CD4-positive, alpha-beta T cell treated with Interleukin-6 for 4 hours (primary cell): ENCODE measurements at regions not wholly inside any gene's neighbourhood (a gene's known extent, or its start where the extent isn't known, plus 50 kb on each side); places are given as distances from the start of the nearest gene placed in this dataset.

Source experiments
- DNase-seq: peaks from one replicate; pipeline ENCODE4 v3.0.0-alpha.2; 2020; ENCODE audit warnings: mixed read lengths

GRCh38 chr1:221947731-221948130 lies 205.8 kb upstream of the DUSP10 start:
- DNase-seq = no peak

DNA sequence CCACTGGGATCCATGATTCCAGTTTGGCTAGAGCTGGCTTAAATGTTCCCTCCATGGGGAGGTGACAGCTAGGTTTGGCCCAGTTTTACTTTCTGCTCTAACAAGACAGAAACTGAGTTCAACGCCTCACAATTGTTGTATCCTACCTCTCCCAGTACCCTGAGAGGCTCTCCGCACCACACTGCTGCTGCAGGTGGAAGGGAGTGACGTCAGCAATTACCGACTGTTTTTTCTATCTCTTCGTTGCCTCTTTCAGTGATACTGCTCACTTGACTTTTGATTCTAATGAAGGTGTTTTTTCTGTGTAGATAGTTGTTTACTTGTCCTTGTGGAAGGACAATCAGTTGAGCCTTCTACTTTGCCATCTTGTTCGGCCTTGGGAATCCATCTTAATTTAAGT lies 204.9 kb upstream of the DUSP10 start:
- no peak for DNase-seq

DNA sequence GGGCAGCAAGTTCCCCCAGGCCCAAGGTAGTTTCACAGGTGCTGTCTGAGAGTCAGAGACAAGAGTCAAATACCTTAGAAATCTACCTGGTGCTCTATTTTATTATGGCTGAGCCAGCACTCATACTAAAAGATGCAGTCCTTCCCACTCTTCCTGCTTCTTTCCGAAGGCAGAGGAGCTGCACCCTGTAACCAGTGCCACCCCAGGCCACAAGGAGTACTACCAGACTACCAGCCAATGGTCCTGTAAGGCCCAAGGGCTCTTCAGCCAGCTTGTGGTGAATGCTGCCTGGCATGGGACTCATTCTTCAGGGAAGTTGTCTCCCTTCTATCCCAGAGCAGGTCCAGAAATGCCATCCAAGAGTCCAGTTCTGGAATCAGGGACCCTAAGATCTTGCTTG lies 203.8 kb upstream of the DUSP10 start:
- no peak for DNase-seq

DNA sequence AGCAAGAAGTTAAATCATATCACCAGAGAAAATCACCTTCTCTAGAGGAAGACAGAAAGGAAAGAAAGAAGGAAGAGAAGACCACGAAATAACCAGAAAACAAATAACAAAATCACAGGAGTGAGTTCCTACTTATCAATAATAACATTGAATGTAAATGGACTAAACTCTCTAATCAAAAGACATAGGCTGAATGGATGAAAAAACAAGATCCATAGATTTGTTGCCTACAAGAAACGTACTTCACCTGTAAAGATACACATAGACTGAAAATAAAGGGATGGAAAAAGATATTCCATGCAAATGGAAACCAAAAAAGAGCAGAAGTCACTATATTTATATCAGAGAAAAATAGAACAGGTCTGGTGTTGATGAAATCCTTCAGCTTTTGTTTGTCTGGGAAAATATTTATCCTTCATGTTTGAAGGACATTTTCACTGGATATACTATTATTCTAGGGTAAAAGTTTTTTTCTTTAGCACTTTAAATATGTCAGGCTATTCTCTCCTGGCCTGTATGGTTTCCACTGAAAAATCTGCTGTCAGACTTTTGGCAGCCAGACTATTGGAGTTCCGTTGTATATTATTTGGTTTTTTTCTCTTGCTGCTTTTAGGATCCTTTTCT lies 202.5 kb upstream of the DUSP10 start:
- no peak for DNase-seq

GRCh38 chr1:221940631-221941030 lies 198.7 kb upstream of the DUSP10 start:
- DNase-seq = no peak

DNA sequence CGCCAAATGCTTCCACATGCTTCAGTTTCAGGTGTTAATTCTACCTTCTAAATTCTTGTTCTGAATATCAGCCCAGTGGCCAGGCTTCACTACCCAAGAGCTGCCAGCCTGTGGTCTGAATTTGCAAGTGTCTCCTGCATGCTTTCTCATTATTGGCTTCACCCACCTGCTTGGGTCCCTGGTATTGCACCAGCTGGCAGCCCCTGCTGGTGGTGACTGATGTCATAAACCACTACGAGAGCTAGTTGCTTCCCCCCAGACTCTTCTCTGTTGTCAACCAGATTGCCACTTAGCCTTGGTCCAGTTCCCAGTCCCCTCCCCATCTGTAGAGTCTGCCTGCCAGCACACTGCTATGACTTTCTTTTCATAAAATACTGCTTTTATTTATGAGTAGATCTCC lies 197.7 kb upstream of the DUSP10 start:
- no peak for DNase-seq

GRCh38 chr1:221937155-221937953 lies 195.5 kb upstream of the DUSP10 start:
- no peak for DNase-seq

DNA sequence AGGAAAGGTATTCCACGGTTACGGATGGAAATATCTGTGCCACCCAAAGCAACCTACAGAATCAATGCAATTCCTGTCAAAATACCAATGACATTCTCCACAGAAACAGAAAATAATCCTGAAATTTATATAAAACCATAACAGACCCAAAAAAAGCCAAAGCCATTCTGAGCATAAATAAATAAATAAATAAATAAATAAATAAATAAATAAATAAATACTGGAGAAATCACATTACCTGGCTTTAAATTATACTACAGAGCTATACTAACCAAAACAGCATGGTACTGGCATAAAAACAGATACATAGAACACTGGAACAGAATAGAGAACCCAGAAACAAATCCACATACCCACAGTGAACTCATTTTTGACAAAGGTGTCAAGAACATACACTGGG lies 191.9 kb upstream of the DUSP10 start:
- DNase-seq = no peak

DNA sequence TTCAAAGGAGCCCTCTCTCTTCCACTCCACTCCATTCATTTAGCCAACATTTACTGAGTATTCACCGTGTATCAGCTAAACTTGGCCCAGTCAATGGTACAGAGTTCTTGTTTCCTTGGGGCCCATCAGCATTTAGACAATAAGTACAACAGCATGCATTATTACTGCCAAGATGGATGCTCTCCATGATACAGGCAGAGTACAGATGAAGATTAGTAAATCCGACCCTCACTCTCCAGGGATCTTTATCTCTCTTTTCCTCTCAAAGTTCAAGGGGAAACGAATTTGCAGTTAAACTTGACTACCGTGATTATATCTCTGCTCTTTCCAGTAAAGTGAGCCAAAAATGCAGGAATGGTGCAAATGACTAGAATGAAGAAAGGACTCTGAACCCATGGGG lies 184.6 kb upstream of the DUSP10 start:
- no peak for DNase-seq

DNA sequence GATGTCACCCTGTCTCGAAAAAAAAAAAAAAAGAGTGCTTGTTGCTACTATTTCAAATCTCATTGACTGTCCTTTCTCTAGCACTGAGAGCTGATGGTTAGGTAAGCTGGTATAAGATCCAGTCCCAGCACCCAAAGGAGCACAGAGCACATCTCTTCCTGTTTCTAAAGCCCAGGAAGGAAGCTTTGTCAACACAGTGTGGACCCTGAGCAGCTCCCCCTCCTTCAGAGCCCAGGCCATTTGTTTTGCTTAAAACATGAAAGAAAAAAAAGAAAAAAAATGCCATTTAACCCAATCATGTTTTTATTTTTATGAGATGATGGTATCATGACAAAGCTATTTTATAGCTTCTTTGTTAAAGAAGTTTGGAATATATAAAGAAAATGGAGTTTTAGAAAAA lies 184.1 kb upstream of the DUSP10 start:
- DNase-seq = no peak

DNA sequence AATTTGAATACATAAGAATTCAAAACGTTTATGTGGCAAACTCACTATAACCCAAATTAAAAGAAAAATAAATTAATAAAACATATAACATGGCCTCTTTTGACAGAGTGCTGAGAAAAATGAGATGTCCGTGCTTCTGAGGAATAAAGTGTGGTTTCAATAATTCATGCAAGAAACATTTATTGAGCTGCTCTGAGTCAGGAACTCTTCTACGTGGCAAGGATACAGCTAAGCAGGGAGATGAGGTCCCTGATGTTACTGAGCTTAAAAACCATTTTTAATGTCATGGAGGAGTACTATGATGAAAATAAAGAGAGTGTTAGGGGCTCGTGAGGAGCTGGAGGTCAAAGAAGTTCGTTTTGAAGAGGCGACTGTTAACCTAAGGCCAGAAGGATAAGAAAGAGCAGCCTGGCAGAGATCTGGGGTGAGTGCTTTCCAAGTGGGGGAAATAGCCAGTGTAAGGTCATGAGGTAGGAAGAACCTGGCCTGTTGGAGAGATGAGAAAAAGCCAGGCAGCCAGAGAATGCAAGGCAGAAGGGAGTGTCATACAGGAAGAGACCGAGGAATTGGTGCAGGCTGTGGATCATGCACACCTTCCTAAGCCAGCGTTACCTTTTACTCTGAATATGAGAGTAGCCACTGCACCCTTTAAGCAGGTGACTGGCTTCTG lies 182.2 kb upstream of the DUSP10 start:
- no peak for DNase-seq

GRCh38 chr1:221921936-221922335 lies 180.0 kb upstream of the DUSP10 start:
- DNase-seq = no peak

GRCh38 chr1:221919743-221920142 lies 177.9 kb upstream of the DUSP10 start:
- no peak for DNase-seq

GRCh38 chr1:221919341-221919740 lies 177.5 kb upstream of the DUSP10 start:
- no peak for DNase-seq

DNA sequence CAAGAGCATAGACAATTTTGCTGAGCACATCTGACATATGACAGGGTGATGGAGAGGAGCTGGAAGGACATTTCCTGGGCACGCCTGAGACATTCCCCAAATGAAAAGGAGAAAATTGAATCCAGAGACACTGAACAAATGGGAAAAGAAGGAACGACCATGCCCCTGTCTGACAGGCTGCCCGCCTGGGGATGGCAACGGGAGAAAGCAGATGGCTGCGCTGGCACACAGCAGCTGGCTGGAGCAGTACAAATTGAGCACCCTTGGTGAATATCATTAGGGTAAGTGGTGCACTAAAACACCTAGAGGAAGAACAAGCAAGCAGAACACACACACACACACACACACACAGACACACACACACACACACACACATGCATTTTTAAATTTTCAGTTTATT lies 174.3 kb upstream of the DUSP10 start:
- no peak for DNase-seq

GRCh38 chr1:221915764-221916163 lies 173.9 kb upstream of the DUSP10 start:
- no peak for DNase-seq

DNA sequence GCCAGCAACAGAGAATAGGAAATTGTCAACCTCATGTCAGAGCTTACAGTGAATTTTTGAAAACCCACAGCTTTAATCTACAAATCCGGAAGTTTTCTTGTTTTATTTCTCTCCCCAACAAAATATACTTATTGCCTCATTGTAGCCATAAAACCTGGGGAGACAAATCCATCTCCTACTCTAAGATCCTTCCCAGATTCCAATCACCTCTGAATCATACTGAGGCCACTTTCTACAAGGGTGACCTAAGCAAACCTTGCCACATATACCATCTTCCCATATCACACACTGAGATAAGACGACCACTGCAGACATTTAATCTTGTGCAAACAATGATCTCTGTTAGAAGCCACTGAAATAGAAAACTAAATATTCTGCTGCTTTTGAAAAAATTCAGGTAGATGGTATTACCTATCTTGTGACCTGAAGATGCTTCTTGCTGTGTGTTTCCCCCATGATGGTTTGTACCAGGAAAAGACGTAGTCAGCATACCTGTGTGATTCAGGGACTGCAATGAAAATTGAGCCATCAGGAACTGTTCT lies 171.5 kb upstream of the DUSP10 start:
- no peak for DNase-seq

DNA sequence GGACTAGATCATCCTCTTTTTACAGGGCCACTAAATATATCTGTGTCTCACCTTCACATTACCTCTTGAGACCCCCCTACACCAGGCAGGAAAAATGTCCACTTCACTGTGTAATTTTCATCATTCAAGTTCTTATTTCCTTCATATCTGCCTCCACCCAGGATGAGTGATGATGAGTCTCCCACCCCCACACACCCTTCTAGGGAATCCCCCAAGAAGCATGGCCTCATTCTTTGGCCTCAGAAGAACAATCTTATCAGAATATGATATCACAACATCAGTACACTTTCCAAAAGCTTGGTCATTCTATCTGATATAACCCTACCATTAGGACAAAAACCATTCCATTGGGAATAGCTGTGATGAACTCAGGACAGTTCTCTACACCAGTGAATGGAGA lies 170.3 kb upstream of the DUSP10 start:
- DNase-seq = no peak

DNA sequence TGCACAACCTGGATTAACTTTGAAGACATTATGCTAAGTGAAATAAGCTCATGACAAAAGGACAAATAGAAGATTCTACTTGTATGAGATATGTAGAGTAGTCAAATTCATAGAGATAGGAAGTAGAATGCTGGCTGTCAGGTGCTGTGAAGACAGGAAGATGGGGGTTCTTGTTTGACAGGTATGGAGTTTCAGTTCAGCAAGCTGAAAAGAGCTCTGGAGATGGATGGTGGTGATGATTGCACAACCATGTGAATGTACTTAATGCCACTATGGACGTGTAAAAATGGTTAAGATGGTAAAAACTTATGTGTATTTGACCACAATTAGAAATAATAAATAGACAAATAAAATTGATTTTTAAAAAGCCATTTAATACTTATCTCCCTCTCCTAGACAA lies 169.8 kb upstream of the DUSP10 start:
- no peak for DNase-seq

DNA sequence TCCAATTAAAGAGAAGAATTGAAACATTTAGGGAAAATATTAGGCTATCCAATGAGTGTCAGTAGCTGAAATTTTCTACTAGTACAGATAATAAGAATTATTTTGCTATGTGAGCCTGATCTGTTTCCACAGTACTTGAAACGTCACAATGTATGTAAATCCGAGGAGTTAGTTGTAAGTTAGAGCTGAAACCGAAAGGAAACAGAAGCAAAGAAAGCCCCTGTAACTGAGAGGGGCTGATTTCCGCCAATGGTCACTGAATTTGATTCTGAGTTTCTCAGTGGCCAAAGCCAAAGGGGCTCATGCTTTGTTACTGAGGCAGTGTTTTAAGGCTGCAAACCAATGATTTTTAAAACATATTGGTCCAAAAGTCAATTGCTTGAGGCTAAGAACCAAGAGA lies 168.3 kb upstream of the DUSP10 start:
- no peak for DNase-seq

GRCh38 chr1:221908573-221908972 lies 166.7 kb upstream of the DUSP10 start:
- no peak for DNase-seq

DNA sequence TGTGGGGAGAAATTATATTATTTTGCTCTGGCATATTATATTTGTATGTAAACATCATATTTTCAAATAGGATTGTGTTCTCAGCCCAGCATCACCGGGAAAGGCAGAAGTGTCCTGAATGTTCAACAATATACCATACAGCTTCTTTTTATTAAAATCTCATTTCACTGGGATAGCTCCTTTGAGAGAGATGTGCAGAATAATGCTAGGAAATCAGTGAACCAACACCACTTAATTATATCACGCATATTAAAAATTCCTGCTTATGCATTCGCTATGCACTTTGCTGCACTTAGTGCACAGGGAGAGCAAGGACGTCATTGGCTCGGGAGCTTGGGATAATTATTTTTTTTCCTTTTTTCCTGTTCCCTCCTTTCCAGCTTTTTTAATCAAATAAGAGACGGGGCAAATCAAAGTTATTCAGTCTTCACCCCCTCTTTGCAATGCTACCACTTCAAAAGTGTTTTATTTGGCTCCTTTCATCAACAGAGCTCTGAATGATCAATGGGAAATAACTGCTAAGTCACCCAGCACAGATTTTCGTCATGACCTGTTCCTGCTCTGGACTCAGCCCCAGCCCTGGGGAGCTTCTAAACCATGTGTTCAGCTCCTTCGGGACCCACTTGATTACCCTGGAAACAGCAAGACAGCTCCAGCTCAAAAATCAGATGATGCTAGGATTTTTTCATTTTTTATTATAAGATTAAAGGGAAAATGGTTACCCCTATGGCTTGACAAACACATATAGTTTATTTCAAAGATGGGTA lies 165.5 kb upstream of the DUSP10 start:
- no peak for DNase-seq

DNA sequence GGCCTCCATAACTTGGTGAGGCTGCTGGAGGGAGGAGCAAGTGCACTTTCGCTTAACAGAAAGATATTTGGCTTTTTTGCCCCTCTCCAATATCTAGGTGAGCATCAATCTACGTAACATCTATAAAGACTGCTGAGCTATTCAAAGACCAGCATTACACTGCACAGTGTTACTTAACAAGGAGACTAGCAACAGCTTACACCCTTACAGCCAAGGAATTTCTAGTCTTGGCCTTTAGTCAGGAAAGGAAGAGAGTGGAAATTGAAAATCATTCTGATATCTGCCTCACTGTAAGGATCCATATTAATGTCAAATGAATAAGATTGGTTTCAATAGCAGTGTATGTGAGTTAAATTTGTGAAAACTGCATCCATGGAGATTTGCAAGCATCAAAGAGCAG lies 163.9 kb upstream of the DUSP10 start:
- no peak for DNase-seq
